ENCODE measurements at regions not wholly inside any gene's neighbourhood (a gene's known extent, or its start where the extent isn't known, plus 50 kb on each side); places are given as distances from the start of the nearest gene placed in this dataset.

GRCh38 chr5:133867851-133868545 lies 100.4 kb downstream of the C5orf15 start:
- TF ChIP-seq CTCF (IDR thresholded peaks at IDR 0.05) (no peak), ZFX (IDR thresholded peaks at IDR 0.05; ENCODE audit: borderline replicate concordance) (no peak)
